ENCODE measurements at regions not wholly inside any gene's neighbourhood (a gene's known extent, or its start where the extent isn't known, plus 50 kb on each side); places are given as distances from the start of the nearest gene placed in this dataset.

- TF ChIP-seq, protein P1, sequence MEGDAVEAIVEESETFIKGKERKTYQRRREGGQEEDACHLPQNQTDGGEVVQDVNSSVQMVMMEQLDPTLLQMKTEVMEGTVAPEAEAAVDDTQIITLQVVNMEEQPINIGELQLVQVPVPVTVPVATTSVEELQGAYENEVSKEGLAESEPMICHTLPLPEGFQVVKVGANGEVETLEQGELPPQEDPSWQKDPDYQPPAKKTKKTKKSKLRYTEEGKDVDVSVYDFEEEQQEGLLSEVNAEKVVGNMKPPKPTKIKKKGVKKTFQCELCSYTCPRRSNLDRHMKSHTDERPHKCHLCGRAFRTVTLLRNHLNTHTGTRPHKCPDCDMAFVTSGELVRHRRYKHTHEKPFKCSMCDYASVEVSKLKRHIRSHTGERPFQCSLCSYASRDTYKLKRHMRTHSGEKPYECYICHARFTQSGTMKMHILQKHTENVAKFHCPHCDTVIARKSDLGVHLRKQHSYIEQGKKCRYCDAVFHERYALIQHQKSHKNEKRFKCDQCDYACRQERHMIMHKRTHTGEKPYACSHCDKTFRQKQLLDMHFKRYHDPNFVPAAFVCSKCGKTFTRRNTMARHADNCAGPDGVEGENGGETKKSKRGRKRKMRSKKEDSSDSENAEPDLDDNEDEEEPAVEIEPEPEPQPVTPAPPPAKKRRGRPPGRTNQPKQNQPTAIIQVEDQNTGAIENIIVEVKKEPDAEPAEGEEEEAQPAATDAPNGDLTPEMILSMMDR (IDR thresholded peaks at IDR 0.05; ENCODE audit: borderline replicate concordance, extremely low read depth, low read length, poor library complexity, severe bottlenecking) = no peak
- TF ChIP-seq EZH2 (IDR thresholded peaks at IDR 0.05; ENCODE audit: borderline replicate concordance, low read depth, low read length, severe bottlenecking) = no peak
Measured at GRCh38 chr11:129608711-129609110, 206.9 kb upstream of the TMEM45B start.

Data from DND-41 (cell line).